Loucy (cell line): ENCODE measurements at regions not wholly inside any gene's neighbourhood (a gene's known extent, or its start where the extent isn't known, plus 50 kb on each side); places are given as distances from the start of the nearest gene placed in this dataset.

Experiments
- EZH2phosphoT487 ChIP-seq: fragments of 200-600 bp; IDR thresholded peaks from 2 replicates; pipeline ENCODE4 v1.6.1; 2018; ENCODE audit warnings: antibody characterized with exemption, mild to moderate bottlenecking, moderate library complexity, borderline replicate concordance
- TF ChIP-seq, protein P1 (sequence below): fragments of 200-600 bp; sonication (generic); conservative IDR thresholded peaks from 2 replicates; pipeline ENCODE4 v1.5.1; 2014; ENCODE audit warnings: mild to moderate bottlenecking, antibody characterized with exemption, low read length

DNA sequence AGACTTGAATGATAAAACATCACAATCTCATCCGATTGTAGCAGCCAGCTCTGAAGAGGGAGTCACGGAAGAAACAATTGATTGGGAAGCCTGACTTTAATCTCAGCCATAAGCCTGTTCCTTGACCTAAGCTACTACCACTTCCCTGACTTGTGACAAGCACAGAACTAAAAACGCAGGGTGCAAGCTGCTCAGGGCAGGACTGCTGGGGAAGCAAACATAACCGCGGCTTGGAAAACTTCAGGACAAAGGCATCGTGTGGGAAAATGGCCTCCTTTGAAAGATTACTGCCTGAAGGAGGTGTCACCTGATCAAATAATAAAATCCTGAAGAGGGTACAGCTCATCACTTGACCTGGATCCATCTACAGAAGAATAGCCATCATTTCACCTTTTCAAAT, 595.3 kb upstream of the CADM1 start:
- TF ChIP-seq, protein P1, sequence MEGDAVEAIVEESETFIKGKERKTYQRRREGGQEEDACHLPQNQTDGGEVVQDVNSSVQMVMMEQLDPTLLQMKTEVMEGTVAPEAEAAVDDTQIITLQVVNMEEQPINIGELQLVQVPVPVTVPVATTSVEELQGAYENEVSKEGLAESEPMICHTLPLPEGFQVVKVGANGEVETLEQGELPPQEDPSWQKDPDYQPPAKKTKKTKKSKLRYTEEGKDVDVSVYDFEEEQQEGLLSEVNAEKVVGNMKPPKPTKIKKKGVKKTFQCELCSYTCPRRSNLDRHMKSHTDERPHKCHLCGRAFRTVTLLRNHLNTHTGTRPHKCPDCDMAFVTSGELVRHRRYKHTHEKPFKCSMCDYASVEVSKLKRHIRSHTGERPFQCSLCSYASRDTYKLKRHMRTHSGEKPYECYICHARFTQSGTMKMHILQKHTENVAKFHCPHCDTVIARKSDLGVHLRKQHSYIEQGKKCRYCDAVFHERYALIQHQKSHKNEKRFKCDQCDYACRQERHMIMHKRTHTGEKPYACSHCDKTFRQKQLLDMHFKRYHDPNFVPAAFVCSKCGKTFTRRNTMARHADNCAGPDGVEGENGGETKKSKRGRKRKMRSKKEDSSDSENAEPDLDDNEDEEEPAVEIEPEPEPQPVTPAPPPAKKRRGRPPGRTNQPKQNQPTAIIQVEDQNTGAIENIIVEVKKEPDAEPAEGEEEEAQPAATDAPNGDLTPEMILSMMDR = no peak
- TF ChIP-seq EZH2phosphoT487 = no peak
